ENCODE measurements at regions not wholly inside any gene's neighbourhood (a gene's known extent, or its start where the extent isn't known, plus 50 kb on each side); places are given as distances from the start of the nearest gene placed in this dataset.
"Not testable (repeated sequence)": the region's sequence is repeated elsewhere in the genome, so short reads cannot be mapped to it uniquely, and the experiment has no call there.

DNA sequence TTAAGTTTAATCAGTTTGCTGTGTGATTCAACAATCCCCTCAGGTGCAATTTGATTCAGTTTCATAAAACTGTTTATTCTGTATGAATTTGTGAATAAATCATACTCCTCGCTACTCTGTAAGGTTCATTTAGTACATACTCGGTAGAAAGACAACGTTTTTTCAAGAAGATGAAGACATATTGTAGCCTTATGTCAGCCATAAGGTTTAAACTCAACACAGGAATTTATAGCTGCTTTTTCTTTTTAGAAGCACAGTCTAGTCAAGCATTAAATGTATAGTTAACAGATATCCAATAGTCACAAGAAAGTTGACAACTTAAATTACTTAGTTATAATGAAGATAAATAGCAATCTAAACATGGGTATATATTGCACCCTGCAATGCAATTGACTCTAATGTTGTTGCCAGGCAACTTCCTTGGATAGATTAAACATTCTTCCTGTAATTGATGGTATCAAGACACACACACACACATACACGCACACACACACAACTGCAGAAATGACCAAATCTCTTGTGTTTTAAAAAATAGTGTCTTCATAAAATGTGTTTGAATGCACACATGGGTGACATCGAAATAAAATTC is 151.5 kb upstream of the MGAT4C start:
- Histone ChIP-seq H3K36me3 (no peaks in the 10 kb centered on the region), H3K27ac (no peak overlapping the region), H3K27me3 (no peaks in the 10 kb centered on the region), H3K4me3 (no peak overlapping the region), H3K4me1 (ENCODE audit: low read depth) (no peaks in the 10 kb centered on the region), H3K9me3 (ENCODE audit: low read depth) (no peaks in the 10 kb centered on the region)
- TF ChIP-seq, protein P1, sequence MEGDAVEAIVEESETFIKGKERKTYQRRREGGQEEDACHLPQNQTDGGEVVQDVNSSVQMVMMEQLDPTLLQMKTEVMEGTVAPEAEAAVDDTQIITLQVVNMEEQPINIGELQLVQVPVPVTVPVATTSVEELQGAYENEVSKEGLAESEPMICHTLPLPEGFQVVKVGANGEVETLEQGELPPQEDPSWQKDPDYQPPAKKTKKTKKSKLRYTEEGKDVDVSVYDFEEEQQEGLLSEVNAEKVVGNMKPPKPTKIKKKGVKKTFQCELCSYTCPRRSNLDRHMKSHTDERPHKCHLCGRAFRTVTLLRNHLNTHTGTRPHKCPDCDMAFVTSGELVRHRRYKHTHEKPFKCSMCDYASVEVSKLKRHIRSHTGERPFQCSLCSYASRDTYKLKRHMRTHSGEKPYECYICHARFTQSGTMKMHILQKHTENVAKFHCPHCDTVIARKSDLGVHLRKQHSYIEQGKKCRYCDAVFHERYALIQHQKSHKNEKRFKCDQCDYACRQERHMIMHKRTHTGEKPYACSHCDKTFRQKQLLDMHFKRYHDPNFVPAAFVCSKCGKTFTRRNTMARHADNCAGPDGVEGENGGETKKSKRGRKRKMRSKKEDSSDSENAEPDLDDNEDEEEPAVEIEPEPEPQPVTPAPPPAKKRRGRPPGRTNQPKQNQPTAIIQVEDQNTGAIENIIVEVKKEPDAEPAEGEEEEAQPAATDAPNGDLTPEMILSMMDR (IDR thresholded peaks at IDR 0.05; ENCODE audit: low read depth, low read length) = no peak
- no peak for DNase-seq (ENCODE audit: low read depth in 1 of 2, low spot score in 1 of 2)

DNA sequence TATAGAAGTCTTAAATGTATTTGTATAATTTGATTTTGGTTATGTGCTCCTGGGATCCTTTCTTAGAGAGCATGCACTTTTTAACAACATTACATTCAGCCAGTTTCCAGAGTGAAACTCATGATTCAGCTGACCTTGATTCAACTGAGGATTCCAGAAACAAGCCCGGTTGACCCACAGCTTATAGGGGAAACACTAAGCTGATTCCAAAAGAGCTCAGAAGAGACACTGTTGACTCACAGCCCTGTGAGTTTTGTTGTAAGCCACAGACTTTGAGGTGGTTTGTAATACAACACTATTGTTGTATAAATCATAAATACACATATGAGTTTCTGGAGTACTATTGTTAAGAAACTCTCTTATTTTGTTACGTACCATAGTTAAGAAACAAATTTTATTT is 133.8 kb upstream of the MGAT4C start:
- H3K9me3 ChIP-seq (ENCODE audit: low read depth) = no peaks in the 10 kb centered on the region
- H3K4me3 ChIP-seq = no peak overlapping the region
- peak in 1 of 2 donors; percentile 19 for DNase-seq (ENCODE audit: low read depth in 1 of 2, low spot score in 1 of 2)
- H3K36me3 ChIP-seq = no peaks in the 10 kb centered on the region
- TF ChIP-seq, protein P1 (IDR thresholded peaks at IDR 0.05; ENCODE audit: low read depth, low read length) = no peak
- H3K4me1 ChIP-seq (ENCODE audit: low read depth) = no peaks in the 10 kb centered on the region
- no peak overlapping the region for H3K27ac ChIP-seq
- no peaks in the 10 kb centered on the region for H3K27me3 ChIP-seq

DNA sequence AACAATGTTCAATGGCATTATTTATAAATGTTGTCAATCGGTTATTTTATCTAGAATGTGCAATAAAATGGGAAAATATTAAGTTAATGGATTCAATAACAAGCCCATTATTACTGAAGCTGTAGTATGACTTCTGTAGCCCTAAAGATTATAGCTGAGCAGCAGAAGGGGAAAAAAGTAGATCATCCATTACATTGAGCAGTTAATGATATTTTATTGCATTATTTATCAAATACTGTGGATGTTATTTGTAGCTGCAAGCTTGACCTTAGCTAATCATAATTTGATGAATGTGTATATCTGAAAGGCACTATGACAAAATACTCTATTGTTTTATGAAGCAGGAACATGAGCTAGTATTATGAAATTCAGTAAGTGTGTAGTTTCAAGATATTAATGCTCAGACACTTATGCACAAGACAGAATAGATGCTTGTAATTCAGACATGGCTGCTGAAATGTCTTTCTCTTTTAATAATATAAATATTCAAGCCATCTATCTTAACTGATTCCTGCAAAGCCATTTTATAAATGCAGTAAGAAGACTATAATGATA is 131.5 kb upstream of the MGAT4C start:
- no peaks in the 10 kb centered on the region for H3K36me3 ChIP-seq
- no peak for DNase-seq (ENCODE audit: low read depth in 1 of 2, low spot score in 1 of 2)
- TF ChIP-seq, protein P1 (IDR thresholded peaks at IDR 0.05; ENCODE audit: low read depth, low read length) = no peak
- no peak overlapping the region for H3K4me3 ChIP-seq
- H3K27me3 ChIP-seq = no peaks in the 10 kb centered on the region
- no peaks in the 10 kb centered on the region for H3K9me3 ChIP-seq (ENCODE audit: low read depth)
- H3K27ac ChIP-seq = no peak overlapping the region
- no peaks in the 10 kb centered on the region for H3K4me1 ChIP-seq (ENCODE audit: low read depth)

DNA sequence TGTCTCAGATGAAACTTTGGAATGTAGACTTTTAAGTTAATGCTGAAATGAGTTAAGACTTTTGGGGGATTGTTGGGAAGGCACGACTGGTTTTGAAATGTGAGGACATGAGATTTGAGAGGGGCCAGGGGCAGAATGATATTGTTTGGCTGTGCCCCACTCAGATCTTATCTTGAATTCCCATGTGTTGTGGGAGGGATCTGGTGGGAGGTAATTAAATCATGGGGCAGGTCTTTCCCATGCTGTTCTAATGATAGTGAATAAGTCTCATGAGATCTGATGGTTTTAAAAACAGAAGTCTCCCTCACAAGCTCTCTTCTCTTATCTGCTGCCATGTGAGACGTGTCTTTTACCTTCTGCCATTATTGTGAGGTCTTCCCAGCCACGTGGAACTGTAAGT is 127.6 kb upstream of the MGAT4C start:
- H3K4me1 ChIP-seq (ENCODE audit: low read depth); H3K4me3 ChIP-seq; H3K27me3 ChIP-seq; H3K36me3 ChIP-seq; H3K9me3 ChIP-seq (ENCODE audit: low read depth); H3K27ac ChIP-seq; DNase-seq (ENCODE audit: low read depth in 1 of 2, low spot score in 1 of 2): not testable (repeated sequence)

DNA sequence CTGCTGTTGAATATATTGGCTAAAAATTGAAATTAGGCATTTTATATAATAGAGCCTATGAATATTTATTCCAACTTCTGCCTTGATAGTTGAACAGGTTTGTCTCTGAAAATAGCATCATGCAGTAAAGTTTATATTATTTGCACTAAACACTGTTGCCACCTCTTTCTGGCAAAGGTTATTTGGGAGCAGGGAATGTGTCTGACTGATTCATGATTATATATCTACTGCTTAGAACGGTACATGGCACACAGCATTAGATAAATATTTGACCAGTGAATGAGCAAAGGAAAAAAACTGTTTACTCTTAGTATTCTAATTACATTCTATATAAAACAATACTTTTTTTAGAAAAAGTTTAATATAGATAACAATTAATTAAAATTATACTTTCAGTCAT is 123.1 kb upstream of the MGAT4C start:
- Histone ChIP-seq H3K27ac (no peak overlapping the region), H3K36me3 (no peaks in the 10 kb centered on the region), H3K4me3 (no peak overlapping the region), H3K4me1 (ENCODE audit: low read depth) (no peaks in the 10 kb centered on the region), H3K27me3 (no peaks in the 10 kb centered on the region), H3K9me3 (ENCODE audit: low read depth) (no peaks in the 10 kb centered on the region)
- no peak for DNase-seq (ENCODE audit: low read depth in 1 of 2, low spot score in 1 of 2)
- TF ChIP-seq, protein P1 (IDR thresholded peaks at IDR 0.05; ENCODE audit: low read depth, low read length) = no peak

DNA sequence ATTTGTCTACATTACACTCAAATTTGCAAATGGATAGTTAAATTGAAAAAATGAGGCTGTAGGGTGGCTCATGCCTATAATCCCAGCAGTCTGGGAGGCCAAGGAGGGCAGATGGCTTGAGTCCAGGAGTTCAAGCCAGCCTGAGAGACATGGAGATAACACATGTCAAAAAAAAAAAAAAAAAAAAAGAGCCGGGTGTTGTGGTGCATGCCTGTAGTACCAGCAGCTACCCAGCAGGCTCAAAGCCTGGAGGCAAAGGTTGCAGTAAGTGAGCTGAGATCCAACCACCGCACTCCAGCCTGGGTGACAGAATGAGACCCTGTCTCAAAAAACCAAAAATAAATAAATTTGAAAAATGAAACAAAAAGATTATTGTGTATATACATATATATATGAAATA is 119.9 kb upstream of the MGAT4C start:
- TF ChIP-seq, protein P1 (IDR thresholded peaks at IDR 0.05; ENCODE audit: low read depth, low read length) = no peak
- H3K27me3 ChIP-seq = no peaks in the 10 kb centered on the region
- peak in 1 of 2 donors; percentile 24 for DNase-seq (ENCODE audit: low read depth in 1 of 2, low spot score in 1 of 2)
- no peaks in the 10 kb centered on the region for H3K9me3 ChIP-seq (ENCODE audit: low read depth)
- no peak overlapping the region for H3K4me3 ChIP-seq
- H3K4me1 ChIP-seq (ENCODE audit: low read depth) = no peaks in the 10 kb centered on the region
- no peaks in the 10 kb centered on the region for H3K36me3 ChIP-seq
- no peak overlapping the region for H3K27ac ChIP-seq
